Natural killer cell (primary cell): ENCODE measurements at regions not wholly inside any gene's neighbourhood (a gene's known extent, or its start where the extent isn't known, plus 50 kb on each side); places are given as distances from the start of the nearest gene placed in this dataset.

Experiments
- ATAC-seq, 3 donors: fragments of 150-1000 bp in 2 of 3; fragments of 200-7000 bp in 1 of 3; cut with Tn5 transposase; 1 replicate in 1 of 3; 2 replicates in 2 of 3; pipeline ENCODE4 v1.10.0; 2021; ENCODE audit warnings: mild to moderate bottlenecking in 2 of 3, moderate library complexity in 2 of 3
- DNase-seq, 2 donors: peaks; one replicate each; pipeline versions ENCODE4 v3.0.0 to v3.0.0-alpha.2; 2013 to 2021; ENCODE audit warnings: mixed read lengths in 1 of 2
- H3K27ac ChIP-seq: one replicate; pipeline ENCODE4 v1.5.1; 2013; ENCODE audit warnings: mild to moderate bottlenecking, low read length
- H3K27me3 ChIP-seq: one replicate; pipeline ENCODE4 v1.6.1; 2013; ENCODE audit warnings: low read length; ENCODE audit not compliant: control insufficient read depth, insufficient read depth
- H3K36me3 ChIP-seq: one replicate; pipeline ENCODE4 v1.6.1; 2013; ENCODE audit warnings: low read length; ENCODE audit not compliant: control insufficient read depth, insufficient read depth
- H3K4me1 ChIP-seq: one replicate; pipeline ENCODE4 v1.6.1; 2013; ENCODE audit warnings: low read length; ENCODE audit not compliant: control insufficient read depth, insufficient read depth
- H3K4me3 ChIP-seq: one replicate; pipeline ENCODE4 v1.5.1; 2013; ENCODE audit warnings: low read length
- H3K9me3 ChIP-seq: one replicate; pipeline ENCODE4 v1.6.1; 2013; ENCODE audit warnings: low read length; ENCODE audit not compliant: control insufficient read depth, insufficient read depth
- H3K27ac Mint-ChIP-seq, 2 donors: one replicate each; pipeline ENCODE4 v1.8.0; 2022; ENCODE audit warnings: mild to moderate bottlenecking in 2 of 2, mixed read lengths in 2 of 2, moderate library complexity in 1 of 2
- H3K27me3 Mint-ChIP-seq, 2 donors: one replicate each; pipeline ENCODE4 v1.8.0; 2022; ENCODE audit warnings: low read depth in 2 of 2, mixed read lengths in 2 of 2
- H3K36me3 Mint-ChIP-seq: one replicate; pipeline ENCODE4 v1.8.0; 2022; ENCODE audit warnings: mixed read lengths
- H3K4me1 Mint-ChIP-seq, 2 donors: one replicate each; pipeline ENCODE4 v1.8.0; 2022; ENCODE audit warnings: mixed read lengths in 2 of 2
- H3K4me3 Mint-ChIP-seq: one replicate; pipeline ENCODE4 v1.8.0; 2022; ENCODE audit warnings: mild to moderate bottlenecking, moderate library complexity, mixed read lengths
- H3K9me3 Mint-ChIP-seq, 2 donors: one replicate each; pipeline ENCODE4 v1.8.0; 2022; ENCODE audit warnings: mixed read lengths in 2 of 2
- WGBS: methylation state at CpG from one replicate; pipeline ENCODE4 v1.1.7; 2013; ENCODE audit warnings: missing lambda C conversion rate; ENCODE audit not compliant: insufficient coverage; 5-methylcytosine and 5-hydroxymethylcytosine counted together
- intact Hi-C: fragments of 100-400 bp; cut with micrococcal nuclease; formaldehyde crosslinking; loops from one replicate; pipeline ENCODE4 v1.14.2; 2022
- TF ChIP-seq, protein P1 (sequence below): fragments of 200-600 bp; IDR thresholded peaks from one replicate; pipeline ENCODE4 v1.8.0; 2022; ENCODE audit warnings: antibody characterized with exemption

DNA sequence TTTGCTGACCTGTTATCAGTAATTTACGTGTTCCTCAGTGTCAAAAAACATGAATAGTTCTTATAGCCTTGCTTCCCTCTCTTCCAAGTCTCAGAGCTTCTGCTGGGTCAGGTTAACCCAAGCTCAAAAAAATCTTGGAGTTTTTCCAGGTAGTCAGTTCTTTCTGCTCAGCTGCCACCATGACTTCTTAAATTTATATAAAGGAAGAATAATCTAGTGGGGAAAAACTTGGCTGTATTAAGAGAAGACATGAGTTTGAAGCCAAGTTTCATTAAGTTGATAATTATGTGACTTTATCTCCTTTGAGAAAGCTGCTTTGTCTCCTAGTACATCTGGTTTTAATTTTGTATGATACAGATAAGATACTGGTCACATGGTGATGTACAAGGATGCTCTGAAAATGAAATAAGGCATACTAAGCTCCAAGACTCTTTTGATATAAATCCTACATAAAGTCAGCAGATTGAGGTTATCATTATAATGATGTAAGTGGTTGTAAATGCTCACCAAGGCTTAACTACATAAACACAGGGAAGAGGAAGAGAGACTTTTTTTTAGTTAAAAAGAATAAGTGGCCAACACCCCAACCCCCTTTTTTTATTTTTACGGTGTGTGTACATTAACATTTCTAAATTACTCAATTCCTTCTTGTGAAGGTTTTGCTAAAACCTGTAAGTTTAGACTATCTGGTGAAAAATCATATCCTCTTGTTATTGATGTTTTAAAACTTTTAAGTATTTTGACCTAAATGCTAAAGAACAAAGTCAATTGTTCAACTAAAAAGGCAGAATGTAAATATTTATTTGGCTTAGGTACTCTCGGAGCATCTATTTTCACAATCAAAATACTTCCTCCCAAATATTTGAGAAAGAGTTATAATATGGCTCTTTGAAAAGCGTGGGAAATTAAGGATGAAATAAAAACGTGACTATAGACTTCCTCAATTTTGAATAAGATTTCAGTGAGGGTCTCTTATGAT, 84.1 kb upstream of the SLC38A2 start:
- intact Hi-C loops, result loop anchor here (5.0 kb wide), 1 partner anchor 151 kb away; no protein-coding TSS in a partner anchor
- TF ChIP-seq, protein P1, sequence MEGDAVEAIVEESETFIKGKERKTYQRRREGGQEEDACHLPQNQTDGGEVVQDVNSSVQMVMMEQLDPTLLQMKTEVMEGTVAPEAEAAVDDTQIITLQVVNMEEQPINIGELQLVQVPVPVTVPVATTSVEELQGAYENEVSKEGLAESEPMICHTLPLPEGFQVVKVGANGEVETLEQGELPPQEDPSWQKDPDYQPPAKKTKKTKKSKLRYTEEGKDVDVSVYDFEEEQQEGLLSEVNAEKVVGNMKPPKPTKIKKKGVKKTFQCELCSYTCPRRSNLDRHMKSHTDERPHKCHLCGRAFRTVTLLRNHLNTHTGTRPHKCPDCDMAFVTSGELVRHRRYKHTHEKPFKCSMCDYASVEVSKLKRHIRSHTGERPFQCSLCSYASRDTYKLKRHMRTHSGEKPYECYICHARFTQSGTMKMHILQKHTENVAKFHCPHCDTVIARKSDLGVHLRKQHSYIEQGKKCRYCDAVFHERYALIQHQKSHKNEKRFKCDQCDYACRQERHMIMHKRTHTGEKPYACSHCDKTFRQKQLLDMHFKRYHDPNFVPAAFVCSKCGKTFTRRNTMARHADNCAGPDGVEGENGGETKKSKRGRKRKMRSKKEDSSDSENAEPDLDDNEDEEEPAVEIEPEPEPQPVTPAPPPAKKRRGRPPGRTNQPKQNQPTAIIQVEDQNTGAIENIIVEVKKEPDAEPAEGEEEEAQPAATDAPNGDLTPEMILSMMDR, result no peak
- Mint-ChIP-seq H3K27me3 (no peaks in the 10 kb centered on the region), H3K9me3 (no peaks in the 10 kb centered on the region), H3K27ac (peak overlapping the region; percentile 2 to 76), H3K36me3 (no peaks in the 10 kb centered on the region), H3K4me1 (peaks cover 64 to 72% of the 10 kb centered on the region in 2 donors), H3K4me3 (peak overlapping the region; percentile 40)
- no peak for DNase-seq
- WGBS, result 71% methylated on average over 3 of the region's 5 CpGs
- no peak for ATAC-seq
- H3K27me3 ChIP-seq, result no peaks in the 10 kb centered on the region
- H3K4me3 ChIP-seq, result no peak overlapping the region
- H3K36me3 ChIP-seq, result no peaks in the 10 kb centered on the region
- H3K27ac ChIP-seq, result no peak overlapping the region
- H3K9me3 ChIP-seq, result no peaks in the 10 kb centered on the region
- peaks cover 39% of the 10 kb centered on the region for H3K4me1 ChIP-seq

DNA sequence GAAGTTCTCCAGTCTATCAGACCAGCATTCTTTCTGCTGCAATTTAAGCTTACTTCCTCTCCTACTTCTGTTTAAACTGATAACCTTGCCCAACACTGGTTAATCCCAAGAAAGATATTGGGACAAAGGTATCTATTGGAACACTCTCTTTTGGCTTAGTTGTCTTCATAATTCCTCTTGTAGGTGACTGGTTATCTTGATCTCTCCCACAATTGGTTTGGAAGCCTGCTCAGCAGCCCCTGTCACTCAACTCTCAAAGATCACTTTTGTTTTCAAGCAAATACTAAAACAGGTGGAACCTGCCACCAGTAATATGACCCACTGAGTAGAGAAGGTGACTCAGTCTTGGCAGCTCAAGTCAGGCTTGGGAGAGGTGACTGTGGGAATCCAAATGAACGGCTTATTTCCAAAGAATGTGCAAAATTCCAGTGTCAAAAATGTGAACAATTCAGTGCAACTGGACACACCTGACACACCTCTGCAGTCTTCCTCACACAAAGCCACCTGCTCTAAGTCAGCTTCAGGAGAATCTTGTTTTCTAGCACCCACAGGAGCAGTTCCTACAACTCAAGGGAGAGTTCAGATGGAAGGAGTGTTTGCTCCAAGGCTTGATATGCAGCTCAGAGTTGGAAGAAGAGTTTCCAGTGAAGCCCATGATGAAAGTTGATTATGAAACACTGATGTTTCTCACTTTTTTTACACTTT, 83.2 kb upstream of the SLC38A2 start:
- no peak overlapping the region for H3K4me3 ChIP-seq
- Mint-ChIP-seq H3K36me3 (no peaks in the 10 kb centered on the region), H3K4me1 (peaks cover 56 to 69% of the 10 kb centered on the region in 2 donors), H3K27me3 (no peaks in the 10 kb centered on the region), H3K27ac (peak overlapping the region; percentile 2 to 76), H3K9me3 (no peaks in the 10 kb centered on the region), H3K4me3 (peak overlapping the region; percentile 18)
- no peak overlapping the region for H3K27ac ChIP-seq
- ATAC-seq, result no peak
- H3K36me3 ChIP-seq, result no peaks in the 10 kb centered on the region
- intact Hi-C loops, result loop anchor here (5.0 kb wide), 1 partner anchor 152 kb away; no protein-coding TSS in a partner anchor
- no peaks in the 10 kb centered on the region for H3K27me3 ChIP-seq
- TF ChIP-seq, protein P1, result no peak
- no peak for DNase-seq
- 93% methylated on average over 1 of the region's 1 CpG for WGBS
- no peaks in the 10 kb centered on the region for H3K9me3 ChIP-seq
- H3K4me1 ChIP-seq, result peaks cover 38% of the 10 kb centered on the region

DNA sequence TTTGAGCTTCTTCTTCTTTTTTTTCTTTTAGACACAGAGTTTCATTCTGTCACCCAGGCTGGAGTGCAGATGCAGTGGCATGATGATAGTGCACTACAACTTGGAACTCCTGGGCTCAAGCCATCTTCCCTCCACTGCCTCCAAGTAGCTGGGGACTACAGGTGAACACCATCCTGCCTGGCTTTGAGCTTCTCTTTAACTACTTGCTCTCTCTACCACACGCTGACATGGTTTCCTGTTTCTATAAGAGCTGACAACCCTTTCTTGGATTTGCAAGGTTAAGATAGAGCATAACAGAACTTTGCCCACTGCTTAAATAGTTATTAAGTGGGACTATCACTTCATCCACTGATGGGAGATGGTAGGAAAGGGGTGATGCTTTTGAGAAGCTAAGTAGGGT, 82.4 kb upstream of the SLC38A2 start:
- no peaks in the 10 kb centered on the region for H3K9me3 ChIP-seq
- Mint-ChIP-seq H3K4me3 (no peak overlapping the region), H3K27me3 (no peaks in the 10 kb centered on the region), H3K4me1 (peaks cover 48 to 63% of the 10 kb centered on the region in 2 donors), H3K27ac (peak overlapping the region in 1 of 2 donors; percentile 76), H3K36me3 (no peaks in the 10 kb centered on the region), H3K9me3 (no peaks in the 10 kb centered on the region)
- H3K36me3 ChIP-seq, result no peaks in the 10 kb centered on the region
- TF ChIP-seq, protein P1, result no peak
- DNase-seq (peak in 1 of 2 donors; percentile 38), ATAC-seq (no peak)
- peaks cover 30% of the 10 kb centered on the region for H3K4me1 ChIP-seq
- H3K27me3 ChIP-seq, result no peaks in the 10 kb centered on the region
- intact Hi-C loops, result loop anchor here (5.0 kb wide), 1 partner anchor 152 kb away; no protein-coding TSS in a partner anchor
- WGBS, result 20% methylated on average over 1 of the region's 1 CpG
- no peak overlapping the region for H3K27ac ChIP-seq
- no peak overlapping the region for H3K4me3 ChIP-seq
